Kidney tubule cell (primary cell): ENCODE measurements at regions not wholly inside any gene's neighbourhood (a gene's known extent, or its start where the extent isn't known, plus 50 kb on each side); places are given as distances from the start of the nearest gene placed in this dataset.
A peak's percentile ranks its signal among the peaks of the same experiment; 100 is the strongest.

Experiments used
- DNase-seq: peaks from one replicate; pipeline ENCODE4 v3.0.0-alpha.2; 2018; ENCODE audit warnings: low spot score

DNA sequence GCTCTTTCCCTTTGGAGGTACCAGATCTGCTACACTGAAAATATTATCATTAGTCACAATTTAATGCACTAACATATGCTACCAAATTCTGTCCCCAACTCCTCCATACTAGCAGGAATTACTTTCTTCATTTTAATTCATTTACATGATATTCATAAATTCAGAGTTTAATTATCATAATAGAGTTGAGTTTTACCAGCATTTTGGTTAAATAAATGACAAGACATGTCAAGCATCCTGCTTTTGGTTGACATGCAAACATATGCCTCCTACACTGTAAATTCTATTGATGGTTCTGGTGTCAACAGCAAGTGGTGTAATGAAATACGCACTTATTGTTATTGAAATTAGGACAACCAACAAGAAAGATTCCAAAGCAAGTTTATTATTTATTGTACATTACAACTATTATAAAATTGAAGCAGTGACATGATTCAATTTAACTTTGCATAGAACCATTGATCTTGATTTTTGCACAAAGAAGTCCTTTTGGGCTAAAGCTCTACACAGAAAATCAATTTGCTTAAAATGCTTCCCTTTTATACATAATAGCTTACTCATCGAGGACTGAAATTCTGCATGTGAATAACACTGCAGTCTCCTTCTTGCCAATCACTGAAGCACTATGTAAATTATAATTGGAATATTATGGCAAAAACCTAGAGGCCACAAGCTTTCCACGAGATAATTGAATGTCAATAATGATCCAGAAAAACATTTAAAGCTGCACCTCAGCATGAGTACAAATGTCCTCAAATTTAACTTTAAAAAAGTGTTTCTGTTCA lies 728.6 kb upstream of the ADGRL2 start:
- no peak for DNase-seq

DNA sequence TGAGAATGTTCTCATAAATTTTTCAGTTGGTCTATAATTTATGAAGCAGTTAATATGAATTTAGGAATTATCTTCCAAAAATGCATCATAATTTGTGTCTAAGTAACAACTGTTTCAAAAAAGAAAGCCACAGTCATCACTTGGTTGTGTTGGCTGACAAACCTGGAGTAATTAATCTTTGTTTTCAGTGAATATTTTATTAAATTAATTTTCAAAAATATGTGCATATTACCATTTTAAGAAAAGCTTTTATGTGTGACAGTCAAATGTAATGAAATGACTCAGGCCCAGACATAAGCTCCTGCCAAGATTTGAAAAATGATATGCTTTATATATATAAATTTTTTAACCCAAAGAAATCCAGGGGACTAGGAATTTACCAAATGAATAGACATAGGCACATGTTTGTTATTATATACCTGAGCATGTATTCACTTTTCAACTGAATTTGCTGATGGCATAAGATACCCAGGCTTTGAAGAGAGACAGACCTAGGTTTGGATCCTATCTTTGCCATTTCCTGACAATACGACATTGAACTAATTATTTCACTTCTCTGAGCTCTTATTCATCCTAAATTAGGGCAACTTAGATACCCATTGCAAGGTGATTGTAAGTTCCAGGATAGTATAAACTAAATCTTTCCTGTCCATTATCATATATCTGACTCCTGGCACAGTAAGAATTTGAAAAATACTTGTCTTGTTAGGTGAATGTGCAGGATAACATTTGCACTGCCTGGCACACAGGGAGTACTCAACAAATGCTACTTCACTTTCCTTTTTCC lies 729.5 kb upstream of the ADGRL2 start:
- no peak for DNase-seq

DNA sequence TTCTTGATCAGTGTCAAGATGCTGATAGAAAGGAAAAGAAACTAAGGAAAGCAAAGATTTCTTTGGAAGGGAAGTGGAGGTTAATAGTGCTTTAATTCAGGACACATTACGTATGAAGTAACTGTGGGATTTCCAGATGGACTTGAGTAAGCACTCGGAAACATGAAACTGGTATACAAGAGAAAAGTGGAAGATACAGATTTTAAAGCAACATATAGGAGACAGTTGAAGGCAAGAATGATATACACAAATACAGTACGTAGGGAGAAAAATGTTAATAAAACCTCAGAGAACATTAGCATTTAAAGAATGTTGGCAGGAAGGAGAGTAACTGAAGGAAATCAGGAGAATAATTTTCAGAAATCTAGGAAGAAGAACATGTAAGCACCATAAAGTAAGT lies 730.9 kb upstream of the ADGRL2 start:
- DNase-seq: no peak

- DNase-seq: no peak
These were observed 732.0 kb upstream of the ADGRL2 start for GRCh38 chr1:81068726-81069125.

- DNase-seq: no peak
These were observed 746.9 kb upstream of the ADGRL2 start for GRCh38 chr1:81053826-81054225.

GRCh38 chr1:81052162-81052561 lies 748.6 kb upstream of the ADGRL2 start:
- DNase-seq: no peak

DNA sequence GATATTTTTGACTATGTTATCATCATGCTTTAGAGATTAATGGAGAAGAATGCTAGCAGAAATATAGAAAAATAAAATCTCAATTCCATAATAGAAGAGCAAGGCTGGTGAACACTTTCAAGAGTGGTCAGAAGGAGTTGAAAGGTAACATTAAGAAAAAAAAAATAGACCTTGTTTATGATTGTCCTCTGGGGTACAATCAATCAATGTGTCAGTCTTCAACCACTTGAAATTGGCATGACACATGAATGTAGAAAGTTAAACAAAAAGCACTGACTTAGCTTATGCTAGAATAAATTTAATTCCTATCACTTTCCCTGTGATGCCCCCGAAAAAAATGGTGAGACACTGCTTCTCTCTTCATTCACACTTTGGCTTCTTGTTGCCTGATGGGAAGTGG lies 750.3 kb upstream of the ADGRL2 start:
- no peak for DNase-seq

DNA sequence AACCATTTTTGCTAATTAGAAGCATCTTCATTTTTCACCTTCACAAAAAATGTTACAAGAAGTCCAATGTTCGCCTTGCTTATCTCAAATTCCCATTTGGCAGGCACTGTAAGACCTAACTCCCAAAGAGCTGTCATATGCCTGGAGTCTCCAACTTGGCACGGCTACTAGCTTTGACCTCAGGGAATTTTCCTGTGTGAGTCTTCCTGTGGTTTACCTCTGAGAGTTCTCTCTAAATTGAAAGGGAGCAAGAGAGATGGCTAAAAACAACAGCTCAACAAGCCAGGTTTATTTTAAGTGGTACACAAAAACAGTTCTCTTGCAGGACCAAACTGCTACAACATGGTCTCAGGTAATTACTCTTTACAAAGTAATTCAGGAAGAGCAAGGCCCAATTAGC lies 756.0 kb upstream of the ADGRL2 start:
- DNase-seq: peak; percentile 32

- DNase-seq: no peak
These were observed 758.5 kb upstream of the ADGRL2 start for GRCh38 chr1:81042225-81042624.

DNA sequence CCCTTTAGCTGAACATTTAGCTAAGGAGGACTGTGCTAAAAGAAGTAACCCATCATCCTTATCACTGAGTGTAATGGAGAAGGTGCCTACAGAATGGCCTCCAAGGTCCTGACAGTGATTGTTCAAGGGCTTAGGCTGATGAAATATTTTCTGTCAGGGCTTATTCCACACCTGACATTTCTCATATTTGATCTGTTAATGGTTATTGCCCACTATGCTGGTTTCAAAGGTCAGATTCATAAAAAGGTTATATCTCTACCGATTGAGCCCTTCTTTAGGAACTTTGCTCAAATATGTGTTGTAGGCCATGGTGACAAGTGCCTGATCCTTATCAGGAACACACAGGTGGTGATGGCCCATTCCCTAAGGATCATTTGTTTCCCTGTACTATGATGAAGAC lies 766.4 kb upstream of the ADGRL2 start:
- DNase-seq: no peak

GRCh38 chr1:81032973-81033425 lies 767.7 kb upstream of the ADGRL2 start:
- DNase-seq: no peak

- DNase-seq: no peak
These were observed 768.4 kb upstream of the ADGRL2 start for GRCh38 chr1:81032374-81032773.

GRCh38 chr1:81030441-81030840 lies 770.3 kb upstream of the ADGRL2 start:
- DNase-seq: no peak

GRCh38 chr1:81029266-81029665 lies 771.5 kb upstream of the ADGRL2 start:
- DNase-seq: no peak

DNA sequence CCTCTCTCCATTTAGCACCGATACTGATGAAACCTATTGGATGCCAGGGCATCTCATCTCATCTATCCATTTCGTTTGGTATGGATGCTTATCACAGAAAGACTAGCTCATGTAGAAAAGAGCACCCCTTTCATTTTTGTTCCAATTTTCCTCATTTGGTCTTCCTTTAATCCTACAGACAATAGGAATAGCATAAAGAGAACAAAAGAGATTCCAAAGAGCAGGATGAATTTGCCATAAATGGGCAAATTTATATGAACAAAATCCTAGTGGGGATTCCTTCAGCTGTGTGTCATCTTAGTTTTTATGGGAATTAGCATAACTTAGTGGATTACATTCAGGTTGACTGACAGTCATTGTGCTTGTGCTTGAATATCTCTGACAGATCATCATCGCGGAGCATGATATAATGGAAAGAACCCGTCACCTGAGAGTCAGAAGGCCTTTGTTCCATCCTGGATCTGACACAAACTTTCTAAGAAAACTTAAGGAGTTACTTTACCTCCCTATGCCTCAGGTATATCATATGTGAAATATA lies 777.5 kb upstream of the ADGRL2 start:
- DNase-seq: peak; percentile 28

GRCh38 chr1:81021134-81021533 lies 779.6 kb upstream of the ADGRL2 start:
- DNase-seq: no peak

- no peak for DNase-seq
These were observed 780.2 kb upstream of the ADGRL2 start for GRCh38 chr1:81020506-81020905.

DNA sequence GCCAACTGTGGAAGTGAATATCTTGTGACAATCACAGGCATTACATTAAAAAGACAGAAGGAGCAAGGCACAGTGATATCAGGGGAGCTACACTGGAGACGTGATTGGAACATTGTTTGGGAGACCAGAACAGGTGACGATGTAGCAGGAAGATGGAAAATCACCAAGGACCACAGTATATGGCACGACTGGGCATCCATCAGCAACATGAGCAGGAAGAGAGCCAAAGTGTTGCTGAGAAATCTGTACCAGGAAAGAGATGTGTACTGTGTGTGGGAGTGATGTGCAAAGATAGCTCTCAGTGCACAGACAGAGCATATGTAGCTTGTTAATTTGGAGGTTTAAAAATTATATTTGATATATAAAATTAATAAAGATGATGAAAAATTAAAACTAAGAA lies 790.6 kb upstream of the ADGRL2 start:
- DNase-seq: no peak

GRCh38 chr1:81008293-81008692 lies 792.4 kb upstream of the ADGRL2 start:
- DNase-seq: no peak

GRCh38 chr1:81007024-81007423 lies 793.7 kb upstream of the ADGRL2 start:
- DNase-seq: no peak

DNA sequence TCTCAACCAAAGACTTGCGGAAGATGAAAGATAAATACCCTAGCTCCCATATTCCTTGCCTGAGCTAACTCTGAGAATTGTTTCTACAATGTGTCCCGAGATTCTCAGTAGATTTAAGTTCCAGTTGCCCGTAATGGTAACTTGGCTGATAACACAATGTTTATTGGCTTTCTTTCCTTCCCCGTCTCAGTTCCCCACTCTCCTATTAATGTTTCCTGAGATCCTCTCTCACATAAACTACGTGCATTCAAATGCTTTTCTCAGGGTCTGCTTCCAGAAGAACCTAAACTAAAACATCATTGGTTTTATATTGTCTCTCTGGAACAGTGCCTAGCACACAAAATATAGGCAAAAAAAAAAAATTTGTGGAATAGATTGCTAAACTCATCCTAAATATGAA lies 794.2 kb upstream of the ADGRL2 start:
- DNase-seq: no peak

DNA sequence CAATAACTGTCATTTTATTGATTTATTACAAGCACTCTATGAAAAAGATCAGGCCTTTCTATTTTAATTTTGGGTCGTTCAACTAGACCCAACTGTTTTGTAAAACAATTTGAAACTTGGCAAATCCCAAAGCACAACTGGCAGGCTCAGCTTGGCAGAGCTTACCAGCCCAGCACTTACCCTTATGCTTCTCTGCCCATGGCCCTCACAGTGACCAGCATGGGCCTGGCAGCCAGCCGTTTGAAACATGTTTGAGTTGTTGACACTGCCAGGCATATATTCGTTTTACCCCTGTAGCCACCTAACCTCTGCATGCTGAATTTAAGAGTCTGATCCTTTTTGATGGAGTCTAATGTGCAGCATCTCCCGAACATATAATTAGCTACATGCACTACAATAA lies 796.7 kb upstream of the ADGRL2 start:
- no peak for DNase-seq

DNA sequence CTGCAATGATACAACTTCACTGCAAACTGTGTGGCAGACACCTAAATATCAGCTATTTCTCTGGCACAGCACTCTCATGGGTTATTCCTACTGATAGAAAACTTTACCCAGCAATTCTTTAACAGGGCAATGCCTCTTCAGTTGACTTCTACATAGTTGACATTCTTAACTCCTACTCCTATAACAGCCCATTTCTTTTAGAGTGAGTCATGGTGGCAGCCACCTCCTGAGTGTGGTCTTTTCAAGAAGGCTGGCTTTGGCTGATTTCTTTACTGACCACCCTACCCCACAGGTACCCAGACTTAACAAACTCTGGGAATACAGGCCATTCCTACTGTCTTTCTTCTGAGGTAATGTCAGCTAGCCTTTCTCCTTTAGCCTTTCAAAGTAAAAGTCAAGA lies 805.8 kb upstream of the ADGRL2 start:
- DNase-seq: peak; percentile 49
